ENCODE measurements at regions not wholly inside any gene's neighbourhood (a gene's known extent, or its start where the extent isn't known, plus 50 kb on each side); places are given as distances from the start of the nearest gene placed in this dataset.

GRCh38 chr15:81449836-81450474 is 75.9 kb upstream of the TMC3 start:
- no peaks in the 10 kb centered on the region for H3K27me3 ChIP-seq
- H3K36me3 ChIP-seq, result no peaks in the 10 kb centered on the region
- H3K4me3 ChIP-seq, result no peak overlapping the region
- 81 to 84% (median 81%) methylated on average over 2 of the region's 2 CpGs for WGBS, 3 donors
- intact Hi-C loops (cut with DNase I), result no loop called here
- TF ChIP-seq EP300 (IDR thresholded peaks at IDR 0.05) (no peak), POLR2A (IDR thresholded peaks at IDR 0.05) (no peak)
- TF ChIP-seq, protein P1, sequence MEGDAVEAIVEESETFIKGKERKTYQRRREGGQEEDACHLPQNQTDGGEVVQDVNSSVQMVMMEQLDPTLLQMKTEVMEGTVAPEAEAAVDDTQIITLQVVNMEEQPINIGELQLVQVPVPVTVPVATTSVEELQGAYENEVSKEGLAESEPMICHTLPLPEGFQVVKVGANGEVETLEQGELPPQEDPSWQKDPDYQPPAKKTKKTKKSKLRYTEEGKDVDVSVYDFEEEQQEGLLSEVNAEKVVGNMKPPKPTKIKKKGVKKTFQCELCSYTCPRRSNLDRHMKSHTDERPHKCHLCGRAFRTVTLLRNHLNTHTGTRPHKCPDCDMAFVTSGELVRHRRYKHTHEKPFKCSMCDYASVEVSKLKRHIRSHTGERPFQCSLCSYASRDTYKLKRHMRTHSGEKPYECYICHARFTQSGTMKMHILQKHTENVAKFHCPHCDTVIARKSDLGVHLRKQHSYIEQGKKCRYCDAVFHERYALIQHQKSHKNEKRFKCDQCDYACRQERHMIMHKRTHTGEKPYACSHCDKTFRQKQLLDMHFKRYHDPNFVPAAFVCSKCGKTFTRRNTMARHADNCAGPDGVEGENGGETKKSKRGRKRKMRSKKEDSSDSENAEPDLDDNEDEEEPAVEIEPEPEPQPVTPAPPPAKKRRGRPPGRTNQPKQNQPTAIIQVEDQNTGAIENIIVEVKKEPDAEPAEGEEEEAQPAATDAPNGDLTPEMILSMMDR (IDR thresholded peaks at IDR 0.05), result no peak
- no peaks in the 10 kb centered on the region for H3K4me1 ChIP-seq (ENCODE audit: insufficient read depth)
- DNase-seq, result no peak
- H3K9me3 ChIP-seq, result no peaks in the 10 kb centered on the region
- H3K27ac ChIP-seq, result no peak overlapping the region

DNA sequence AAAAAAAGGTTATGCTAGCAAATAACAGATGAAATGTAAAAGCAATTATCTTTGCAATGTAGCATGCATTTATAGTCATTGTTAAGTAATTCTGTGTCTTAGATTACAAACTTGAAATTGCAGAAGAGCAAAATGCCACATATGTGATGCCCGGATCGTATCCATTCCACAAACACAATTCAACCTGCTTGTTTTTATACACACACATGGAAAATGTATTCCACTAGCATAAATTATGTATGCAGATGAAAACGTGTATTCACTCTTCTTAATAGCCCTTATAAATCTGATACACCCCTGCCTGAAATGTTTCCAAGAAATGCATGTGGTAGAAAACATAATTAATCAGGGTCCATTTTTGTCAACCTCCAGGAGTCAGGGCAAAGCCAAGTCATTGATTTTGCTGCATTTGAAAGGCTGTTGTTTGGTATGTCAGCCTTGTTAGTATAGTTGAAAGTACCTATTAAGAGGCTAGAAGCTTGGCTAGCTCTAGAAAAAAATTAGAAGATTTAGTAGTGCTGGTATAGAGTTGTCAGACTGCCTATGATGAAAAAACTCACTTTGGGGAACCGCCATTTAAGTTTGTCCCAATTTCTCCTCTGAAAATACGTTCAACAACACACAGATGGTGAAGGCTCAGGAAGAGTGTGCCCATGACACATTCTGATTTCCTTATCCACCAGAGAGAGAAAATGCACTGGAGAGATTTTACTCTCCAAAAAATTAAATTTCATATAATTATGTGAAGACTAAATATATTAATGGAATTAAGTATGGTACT is 69.2 kb upstream of the TMC3 start:
- intact Hi-C loops (cut with DNase I), result no loop called here
- H3K4me3 ChIP-seq, result no peak overlapping the region
- TF ChIP-seq EP300 (IDR thresholded peaks at IDR 0.05) (no peak), POLR2A (IDR thresholded peaks at IDR 0.05) (no peak)
- TF ChIP-seq, protein P1 (IDR thresholded peaks at IDR 0.05), result no peak
- no peaks in the 10 kb centered on the region for H3K4me1 ChIP-seq (ENCODE audit: insufficient read depth)
- H3K27me3 ChIP-seq, result no peaks in the 10 kb centered on the region
- H3K36me3 ChIP-seq, result no peaks in the 10 kb centered on the region
- no peak for DNase-seq
- H3K9me3 ChIP-seq, result no peaks in the 10 kb centered on the region
- 80 to 86% (median 81%) methylated on average over 5 of the region's 5 CpGs for WGBS, 3 donors
- H3K27ac ChIP-seq, result no peak overlapping the region

DNA sequence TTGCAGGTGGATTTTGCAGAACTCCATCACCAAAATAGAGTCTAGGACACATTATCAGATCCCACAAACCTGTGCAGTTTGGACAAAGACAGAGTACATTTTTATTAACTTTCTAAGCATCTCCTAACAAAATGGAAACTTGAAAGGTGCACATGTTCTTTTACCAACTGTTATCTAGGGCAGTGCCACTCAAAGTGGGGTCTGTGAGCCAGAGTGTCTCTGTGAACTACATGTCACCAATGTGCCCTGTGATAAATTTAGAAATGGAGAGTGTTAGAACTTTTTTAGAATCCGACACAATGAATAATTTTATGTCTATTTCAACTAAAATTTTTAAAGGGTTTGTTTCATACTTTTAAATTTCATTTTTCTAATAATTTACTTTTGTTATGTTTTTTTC is 68.4 kb upstream of the TMC3 start:
- DNase-seq, result no peak
- H3K4me1 ChIP-seq (ENCODE audit: insufficient read depth), result no peaks in the 10 kb centered on the region
- WGBS, 3 donors, result 92 to 95% (median 94%) methylated on average over 1 of the region's 1 CpG
- H3K27ac ChIP-seq, result no peak overlapping the region
- no peaks in the 10 kb centered on the region for H3K36me3 ChIP-seq
- intact Hi-C loops (cut with DNase I), result no loop called here
- H3K4me3 ChIP-seq, result no peak overlapping the region
- no peaks in the 10 kb centered on the region for H3K27me3 ChIP-seq
- TF ChIP-seq, protein P1 (IDR thresholded peaks at IDR 0.05), result no peak
- no peak for TF ChIP-seq POLR2A (IDR thresholded peaks at IDR 0.05)
- no peaks in the 10 kb centered on the region for H3K9me3 ChIP-seq

DNA sequence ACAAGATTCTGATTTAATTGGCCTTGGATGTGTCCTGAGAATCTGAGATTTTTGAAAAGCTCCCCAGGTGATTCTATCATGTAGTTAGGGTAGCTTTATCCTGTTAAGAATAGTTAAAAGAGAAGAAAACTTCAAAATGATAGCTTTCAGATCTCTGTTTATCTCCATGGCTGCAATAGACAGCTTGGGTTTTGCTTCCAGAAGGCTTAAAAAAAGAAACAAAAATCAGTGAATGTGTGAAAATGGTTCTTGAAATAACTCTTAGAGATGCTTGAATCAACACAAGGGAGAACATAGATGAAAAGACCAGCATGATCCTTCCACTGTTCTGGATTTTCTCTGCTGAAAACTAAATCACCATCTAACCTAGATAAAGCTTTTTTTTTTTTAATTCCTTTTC is 60.8 kb upstream of the TMC3 start:
- intact Hi-C loops (cut with DNase I), result no loop called here
- H3K4me3 ChIP-seq, result no peak overlapping the region
- no peak for DNase-seq
- no peak overlapping the region for H3K27ac ChIP-seq
- H3K4me1 ChIP-seq (ENCODE audit: insufficient read depth), result no peaks in the 10 kb centered on the region
- H3K27me3 ChIP-seq, result no peaks in the 10 kb centered on the region
- no peaks in the 10 kb centered on the region for H3K9me3 ChIP-seq
- TF ChIP-seq EP300 (IDR thresholded peaks at IDR 0.05), result no peak
- TF ChIP-seq, protein P1 (IDR thresholded peaks at IDR 0.05), result no peak
- TF ChIP-seq POLR2A (IDR thresholded peaks at IDR 0.05), result no peak
- H3K36me3 ChIP-seq, result no peaks in the 10 kb centered on the region
